Epidermal melanocyte (primary cell): ENCODE measurements at regions not wholly inside any gene's neighbourhood (a gene's known extent, or its start where the extent isn't known, plus 50 kb on each side); places are given as distances from the start of the nearest gene placed in this dataset.
"Not testable (repeated sequence)": the region's sequence is repeated elsewhere in the genome, so short reads cannot be mapped to it uniquely, and the experiment has no call there.

Experiments
- DNase-seq: peaks from one replicate; pipeline ENCODE4 v3.0.0; 2011; ENCODE audit warnings: low spot score; ENCODE audit not compliant: insufficient read length

GRCh38 chr12:58633479-58633878, 286.8 kb downstream of the LRIG3 start:
- DNase-seq, result no peak

GRCh38 chr12:58639318-58639934, 280.9 kb downstream of the LRIG3 start:
- DNase-seq, result no peak

- no peak for DNase-seq
Observed at GRCh38 chr12:58640314-58640713, 280.0 kb downstream of the LRIG3 start.

DNA sequence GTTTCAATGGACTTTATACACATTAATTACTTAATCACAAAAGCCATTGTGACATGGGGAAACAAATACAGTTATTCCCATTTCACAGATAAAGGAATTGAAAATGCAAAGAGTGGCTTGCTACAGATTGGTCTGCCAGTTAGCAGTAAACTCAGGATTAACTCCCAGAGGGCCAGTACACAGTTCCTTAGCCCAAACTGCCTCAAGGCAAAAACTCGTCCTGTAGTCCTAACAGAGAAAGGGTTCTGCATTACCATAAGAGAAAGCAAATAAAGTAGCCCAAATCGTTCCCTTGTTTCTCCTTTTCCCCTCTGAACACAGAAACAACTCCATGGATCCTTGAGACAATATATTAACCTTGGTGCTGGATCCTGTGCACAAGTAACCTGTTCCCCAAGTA, 274.4 kb downstream of the LRIG3 start:
- DNase-seq, result no peak

DNA sequence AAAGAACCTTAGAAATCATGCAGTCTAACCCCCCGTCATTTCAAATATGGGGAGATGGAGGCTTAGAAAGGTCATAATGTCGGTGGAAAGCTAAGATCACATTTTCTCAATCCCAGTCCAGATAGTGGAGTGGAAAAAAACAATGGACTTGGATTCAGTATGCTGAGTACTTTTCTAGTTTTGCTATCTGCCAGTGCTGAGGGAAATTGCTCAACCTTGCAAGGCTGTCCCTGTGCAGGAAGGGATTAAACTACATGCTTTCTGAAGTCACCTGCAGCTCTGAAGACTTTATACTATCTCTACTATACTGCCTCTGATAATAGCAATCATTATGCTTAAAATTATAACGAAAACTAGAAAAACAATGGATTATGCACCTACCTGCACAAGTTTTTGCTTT, 272.8 kb downstream of the LRIG3 start:
- no peak for DNase-seq

GRCh38 chr12:58648176-58648575, 272.1 kb downstream of the LRIG3 start:
- DNase-seq, result no peak

DNA sequence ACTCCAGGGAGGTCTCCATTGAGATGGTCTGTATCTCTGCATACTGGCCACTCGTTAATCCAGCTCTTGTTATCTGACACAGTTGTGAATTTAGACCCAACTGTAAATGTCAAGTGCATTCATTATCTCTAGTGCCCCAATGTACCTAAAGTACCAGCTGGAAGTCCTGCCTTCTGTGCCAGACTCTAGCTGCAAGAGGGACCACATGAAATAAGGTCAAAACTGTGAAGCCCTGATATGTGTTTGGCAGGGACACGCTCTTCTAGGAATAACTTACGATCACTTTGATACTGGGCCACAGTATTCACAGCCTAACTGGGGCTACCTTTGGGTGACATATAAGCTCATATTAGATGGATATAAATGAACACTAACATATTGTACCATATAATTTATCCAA, 268.5 kb downstream of the LRIG3 start:
- no peak for DNase-seq

DNA sequence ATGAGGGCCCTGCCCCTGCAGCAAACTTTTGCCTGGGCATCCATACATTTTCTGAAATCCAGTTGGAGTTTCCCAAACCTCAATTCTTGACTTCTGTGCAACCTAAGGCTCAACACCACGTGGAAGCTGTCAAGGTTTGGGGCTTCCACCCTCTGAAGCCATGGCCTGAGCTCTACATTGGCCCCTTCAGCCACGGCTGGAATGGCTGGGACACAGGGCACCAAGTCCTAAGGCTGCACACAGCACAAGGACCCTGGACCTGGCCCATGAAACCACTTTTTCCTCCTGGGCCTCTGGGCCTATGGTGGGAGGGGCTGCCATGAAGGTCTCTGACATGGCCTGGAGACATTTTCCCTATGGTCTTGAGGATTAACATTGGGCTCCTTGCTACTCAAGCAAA, 266.3 kb downstream of the LRIG3 start:
- DNase-seq, result no peak

DNA sequence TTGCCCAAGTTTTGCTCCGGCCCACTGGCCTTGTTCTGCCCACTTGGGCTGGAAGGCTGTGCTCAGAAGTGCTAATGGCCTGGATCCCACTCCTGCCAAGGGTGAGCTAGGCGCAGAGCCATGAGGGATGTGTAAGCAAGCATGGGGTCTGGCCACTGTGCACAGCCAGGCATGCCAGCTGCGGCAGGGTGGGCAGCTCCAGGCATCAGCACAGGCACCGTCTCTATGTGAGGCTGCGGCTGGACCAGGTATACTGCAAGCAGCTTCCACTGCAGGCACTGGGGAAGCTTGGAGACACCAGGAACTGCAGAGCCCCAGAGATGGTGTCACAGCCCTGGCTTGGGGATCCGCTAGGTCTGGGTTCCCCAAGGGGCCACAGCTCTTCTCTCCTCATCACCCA, 264.9 kb downstream of the LRIG3 start:
- no peak for DNase-seq

GRCh38 chr12:58656254-58657009, 263.9 kb downstream of the LRIG3 start:
- DNase-seq, result no peak

DNA sequence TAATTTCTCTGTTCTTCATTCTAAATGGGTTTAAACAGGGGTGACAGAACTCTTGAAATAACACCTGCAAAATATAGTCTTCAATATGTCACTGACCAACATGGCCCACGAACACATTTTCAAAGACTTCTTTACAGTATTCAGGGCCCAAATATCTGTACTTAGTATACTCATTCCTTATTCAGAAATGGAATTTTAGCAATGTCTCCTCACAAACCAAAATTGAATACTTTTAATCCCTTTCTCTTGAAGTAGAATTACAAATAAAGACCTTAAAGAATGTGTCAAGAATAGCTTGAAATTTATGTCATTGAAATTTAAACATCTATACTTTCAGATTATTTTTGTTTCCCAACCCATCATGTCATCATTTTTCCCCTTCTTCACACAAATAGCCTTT, 263.1 kb downstream of the LRIG3 start:
- no peak for DNase-seq

GRCh38 chr12:58665375-58665774, 254.9 kb downstream of the LRIG3 start:
- no peak for DNase-seq

DNA sequence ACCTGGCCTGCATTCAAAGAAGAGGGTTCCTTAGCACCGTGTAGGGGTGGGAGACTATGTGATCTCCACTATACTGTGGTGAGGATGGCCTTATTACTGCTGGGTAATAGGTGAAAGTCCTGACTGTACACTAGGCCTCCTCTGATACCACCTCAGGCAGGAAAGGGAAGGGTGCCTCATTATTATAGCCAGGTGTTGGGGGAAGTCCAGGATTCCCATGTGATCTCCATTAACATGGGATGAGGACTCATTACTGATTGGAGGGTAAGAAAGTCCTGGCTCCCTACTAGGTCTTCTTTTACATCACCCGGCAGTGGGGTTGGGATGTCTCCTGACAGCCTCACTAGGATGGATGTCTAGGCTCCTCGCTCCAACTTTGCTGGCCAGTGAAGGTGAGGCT, 252.1 kb downstream of the LRIG3 start:
- DNase-seq, result no peak

GRCh38 chr12:58668871-58669270, 251.4 kb downstream of the LRIG3 start:
- peak; percentile 32 for DNase-seq

GRCh38 chr12:58670623-58671022, 249.7 kb downstream of the LRIG3 start:
- DNase-seq, result no peak

DNA sequence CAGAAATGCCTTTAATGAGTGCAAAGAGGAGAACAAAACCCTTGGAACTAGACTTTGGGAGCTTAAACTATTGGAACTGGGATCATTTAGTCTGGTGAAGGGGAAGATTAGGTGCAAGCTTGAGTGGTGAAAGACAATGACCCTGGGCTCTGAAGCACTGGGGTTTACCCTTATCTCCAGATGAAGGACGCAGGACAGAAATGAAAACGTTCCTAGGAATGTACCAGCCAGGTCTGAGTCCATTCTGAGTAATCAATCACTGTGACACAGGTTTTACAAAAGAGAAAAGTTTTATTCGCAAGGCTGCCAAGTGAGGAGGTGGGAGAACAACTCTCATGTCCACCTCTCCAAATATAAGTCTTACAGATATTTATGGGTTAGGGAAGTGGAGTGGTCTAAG, 249.1 kb downstream of the LRIG3 start:
- DNase-seq, result no peak

DNA sequence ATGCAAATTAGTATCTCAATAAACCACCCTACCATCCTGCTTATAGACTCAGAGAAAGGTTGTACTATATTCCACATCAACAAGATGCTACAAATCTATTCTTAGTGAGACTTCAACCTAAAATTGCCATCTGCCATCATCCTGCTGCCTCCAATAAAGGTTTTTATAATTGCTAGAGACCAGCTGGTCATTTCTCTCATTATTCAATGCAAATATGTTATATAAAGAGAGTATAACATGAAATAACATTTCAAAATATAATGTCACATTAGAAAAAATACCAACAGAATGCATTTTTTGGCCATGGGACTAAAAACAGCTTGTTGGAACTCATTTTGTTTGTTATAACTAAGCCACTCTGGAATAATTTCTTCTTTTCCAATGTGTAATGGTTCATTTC, 247.3 kb downstream of the LRIG3 start:
- DNase-seq, result no peak

- DNase-seq, result not testable (repeated sequence)
Observed at GRCh38 chr12:58677833-58678232, 242.5 kb downstream of the LRIG3 start.

DNA sequence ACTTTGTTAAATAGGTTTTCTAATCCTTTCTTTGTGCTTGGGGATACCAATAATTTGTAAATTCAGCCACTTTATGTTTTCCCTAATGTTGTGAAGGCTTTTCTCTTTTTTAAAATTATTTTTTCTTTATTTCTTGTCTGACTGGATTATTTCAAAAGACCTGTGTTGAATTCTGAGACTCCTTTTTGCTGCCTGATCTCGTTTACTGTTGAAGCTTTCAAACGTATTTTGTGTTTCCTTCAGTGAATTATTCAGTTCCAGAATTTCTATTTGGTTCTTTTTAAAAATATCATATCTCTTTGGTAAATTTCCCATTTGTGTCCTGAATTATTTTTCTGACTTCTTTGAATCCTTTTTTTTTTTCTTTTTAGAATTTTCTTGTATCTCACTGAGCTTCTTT, 241.6 kb downstream of the LRIG3 start:
- no peak for DNase-seq

GRCh38 chr12:58681730-58682129, 238.6 kb downstream of the LRIG3 start:
- DNase-seq, result no peak

GRCh38 chr12:58695263-58695662, 225.0 kb downstream of the LRIG3 start:
- DNase-seq, result no peak

DNA sequence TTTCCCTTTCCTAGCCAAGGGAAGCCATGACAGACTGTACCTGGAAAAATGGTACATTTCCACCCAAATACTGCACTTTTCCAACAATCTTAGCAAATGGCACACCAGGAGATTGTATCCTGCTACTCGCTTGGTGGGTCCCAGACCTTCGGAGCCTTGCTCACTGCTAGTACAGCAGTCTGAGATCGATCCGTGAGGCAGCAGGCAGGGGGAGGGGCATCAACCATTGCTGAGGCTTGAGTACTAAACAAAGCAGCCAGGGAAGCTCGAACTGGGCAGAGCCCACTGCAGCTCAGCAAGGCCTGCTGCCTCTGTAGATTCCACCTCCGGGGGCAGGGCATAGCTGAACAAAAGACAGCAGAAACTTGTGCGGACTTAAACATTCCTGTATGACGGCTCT, 218.8 kb downstream of the LRIG3 start:
- no peak for DNase-seq

GRCh38 chr12:58703866-58704265, 216.4 kb downstream of the LRIG3 start:
- peak; percentile 63 for DNase-seq
